HEK293T (cell line): ENCODE measurements at regions not wholly inside any gene's neighbourhood (a gene's known extent, or its start where the extent isn't known, plus 50 kb on each side); places are given as distances from the start of the nearest gene placed in this dataset.
A peak's percentile ranks its signal among the peaks of the same experiment; 100 is the strongest.

Source experiments
- CTCF ChIA-PET: fragments of 350-600 bp; formaldehyde crosslinking; extraction: SDS; loops from one replicate; lab custom pipeline; 2021; ENCODE audit warnings: antibody characterized with exemption, inconsistent platforms; lab: Yijun Ruan, JAX
- POLR2A ChIA-PET: fragments of 350-600 bp; formaldehyde crosslinking; extraction: SDS; loops from one replicate; lab custom pipeline; 2020; ENCODE audit warnings: antibody characterized with exemption, inconsistent platforms; lab: Yijun Ruan, JAX
- DNase-seq: peaks from one replicate; pipeline ENCODE4 v3.0.0; 2012; ENCODE audit warnings: mixed read lengths; ENCODE audit errors: extremely low spot score
- ARNT ChIP-seq: fragments of 450-650 bp; IDR thresholded peaks from 2 replicates; pipeline ENCODE4 v1.6.1; 2017; ENCODE audit warnings: mild to moderate bottlenecking
- BHLHE40 ChIP-seq: fragments of 450-650 bp; IDR thresholded peaks from 2 replicates; pipeline ENCODE4 v1.6.1; 2016; ENCODE audit warnings: mild to moderate bottlenecking, moderate library complexity, borderline replicate concordance
- CTBP1 ChIP-seq: fragments of 450-650 bp; IDR thresholded peaks from 2 replicates; pipeline ENCODE4 v1.6.1; 2016; ENCODE audit warnings: borderline replicate concordance
- ELF4 ChIP-seq: fragments of 450-650 bp; IDR thresholded peaks from 2 replicates; pipeline ENCODE4 v1.6.1; 2017; ENCODE audit warnings: antibody characterized with exemption
- FOXA1 ChIP-seq: fragments of 450-650 bp; IDR thresholded peaks from 2 replicates; pipeline ENCODE4 v1.6.1; 2016; ENCODE audit warnings: mild to moderate bottlenecking
- FOXK2 ChIP-seq: fragments of 450-650 bp; IDR thresholded peaks from 2 replicates; pipeline ENCODE4 v1.6.1; 2016; ENCODE audit warnings: mild to moderate bottlenecking
- FOXM1 ChIP-seq: fragments of 450-650 bp; IDR thresholded peaks from 2 replicates; pipeline ENCODE4 v1.6.1; 2017; ENCODE audit warnings: mild to moderate bottlenecking, borderline replicate concordance
- HDGF ChIP-seq: fragments of 450-650 bp; IDR thresholded peaks from 2 replicates; pipeline ENCODE4 v1.6.1; 2017; ENCODE audit warnings: antibody characterized with exemption, borderline replicate concordance
- L3MBTL2 ChIP-seq: fragments of 450-650 bp; conservative IDR thresholded peaks from 2 replicates; pipeline ENCODE4 v1.6.1; 2016; ENCODE audit warnings: mild to moderate bottlenecking
- LEF1 ChIP-seq: fragments of 450-650 bp; IDR thresholded peaks from 2 replicates; pipeline ENCODE4 v1.6.1; 2017; ENCODE audit warnings: mild to moderate bottlenecking, borderline replicate concordance
- NFRKB ChIP-seq: fragments of 450-650 bp; IDR thresholded peaks from 2 replicates; pipeline ENCODE4 v1.6.1; 2016; ENCODE audit warnings: mild to moderate bottlenecking, moderate library complexity
- SP1 ChIP-seq: fragments of 450-650 bp; IDR thresholded peaks from 2 replicates; pipeline ENCODE4 v1.6.1; 2017
- SUZ12 ChIP-seq: fragments of 450-650 bp; IDR thresholded peaks from 2 replicates; pipeline ENCODE4 v1.6.1; 2016; ENCODE audit warnings: mild to moderate bottlenecking
- TARDBP ChIP-seq: fragments of 450-650 bp; IDR thresholded peaks from 2 replicates; pipeline ENCODE4 v1.6.1; 2016
- ZNF384 ChIP-seq: fragments of 450-650 bp; IDR thresholded peaks from 2 replicates; pipeline ENCODE4 v1.6.1; 2016
- TF ChIP-seq, protein P1 (sequence below): fragments of 450-650 bp; IDR thresholded peaks from 2 replicates; pipeline ENCODE4 v1.6.1; 2016

DNA sequence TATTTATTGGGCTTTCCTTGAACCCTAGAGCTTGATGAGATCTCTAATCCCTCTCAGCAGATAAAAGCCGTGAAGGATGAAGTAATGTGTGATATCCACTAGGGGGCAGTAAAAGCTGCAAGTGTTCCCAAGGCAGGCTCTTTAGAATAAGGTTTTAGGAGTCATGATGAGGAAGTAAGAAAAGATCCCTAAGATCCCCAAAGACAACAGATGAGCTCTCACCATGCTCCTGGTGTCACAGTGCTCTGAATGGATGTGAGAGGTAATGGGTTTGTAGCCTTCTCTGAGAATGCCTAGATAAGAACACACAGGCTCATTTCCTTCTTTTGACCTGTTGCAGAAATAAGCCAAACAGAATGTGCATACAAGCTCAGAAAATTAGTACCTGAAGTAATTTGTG lies 70.4 kb upstream of the ITPRID1 start:
- POLR2A ChIA-PET: no interaction called here
- DNase-seq: peak; percentile 58
- no peak for TF ChIP-seq NFRKB
- no peak for TF ChIP-seq CTBP1
- no peak for TF ChIP-seq BHLHE40
- no peak for TF ChIP-seq FOXM1
- TF ChIP-seq FOXA1: no peak
- TF ChIP-seq ARNT: no peak
- TF ChIP-seq, protein P1, sequence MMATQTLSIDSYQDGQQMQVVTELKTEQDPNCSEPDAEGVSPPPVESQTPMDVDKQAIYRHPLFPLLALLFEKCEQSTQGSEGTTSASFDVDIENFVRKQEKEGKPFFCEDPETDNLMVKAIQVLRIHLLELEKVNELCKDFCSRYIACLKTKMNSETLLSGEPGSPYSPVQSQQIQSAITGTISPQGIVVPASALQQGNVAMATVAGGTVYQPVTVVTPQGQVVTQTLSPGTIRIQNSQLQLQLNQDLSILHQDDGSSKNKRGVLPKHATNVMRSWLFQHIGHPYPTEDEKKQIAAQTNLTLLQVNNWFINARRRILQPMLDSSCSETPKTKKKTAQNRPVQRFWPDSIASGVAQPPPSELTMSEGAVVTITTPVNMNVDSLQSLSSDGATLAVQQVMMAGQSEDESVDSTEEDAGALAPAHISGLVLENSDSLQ: no peak
- TF ChIP-seq TARDBP: no peak
- no peak for TF ChIP-seq ZNF384
- TF ChIP-seq FOXK2: no peak
- CTCF ChIA-PET: interaction anchor here (0.6 to 1.8 kb wide), 17 partner anchors 10 to 309 kb away, joined by 3 to 10 read pairs (median 4); no protein-coding TSS in a partner anchor

DNA sequence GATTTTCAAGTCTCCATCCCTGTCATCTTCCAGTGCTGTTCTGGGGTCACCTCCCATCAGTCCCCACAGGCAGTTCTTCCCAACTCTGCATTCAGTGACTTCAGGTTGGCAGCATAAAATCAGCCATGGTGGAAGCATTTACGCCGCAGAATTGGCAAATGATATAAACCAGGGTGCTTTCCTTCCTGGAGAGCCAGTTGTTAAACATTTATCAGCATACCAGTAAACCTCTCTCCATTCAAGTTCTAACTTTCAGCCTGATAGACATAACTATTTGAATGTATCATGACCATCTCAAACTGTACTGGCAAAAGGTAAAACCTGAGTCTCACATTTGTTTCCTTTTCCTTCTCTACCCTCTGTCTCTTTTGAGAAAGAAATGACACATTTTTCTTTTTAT lies 69.7 kb upstream of the ITPRID1 start:
- ChIA-PET CTCF (interaction anchor here (0.7 to 1.8 kb wide), 7 partner anchors 11 to 310 kb away, joined by 3 to 10 read pairs (median 5); no protein-coding TSS in a partner anchor), POLR2A (no interaction called here)
- TF ChIP-seq SP1: no peak
- no peak for TF ChIP-seq ZNF384
- TF ChIP-seq NFRKB: no peak
- TF ChIP-seq ARNT: no peak
- TF ChIP-seq ELF4: no peak
- TF ChIP-seq LEF1: no peak
- no peak for TF ChIP-seq SUZ12
- no peak for TF ChIP-seq CTBP1
- no peak for DNase-seq

DNA sequence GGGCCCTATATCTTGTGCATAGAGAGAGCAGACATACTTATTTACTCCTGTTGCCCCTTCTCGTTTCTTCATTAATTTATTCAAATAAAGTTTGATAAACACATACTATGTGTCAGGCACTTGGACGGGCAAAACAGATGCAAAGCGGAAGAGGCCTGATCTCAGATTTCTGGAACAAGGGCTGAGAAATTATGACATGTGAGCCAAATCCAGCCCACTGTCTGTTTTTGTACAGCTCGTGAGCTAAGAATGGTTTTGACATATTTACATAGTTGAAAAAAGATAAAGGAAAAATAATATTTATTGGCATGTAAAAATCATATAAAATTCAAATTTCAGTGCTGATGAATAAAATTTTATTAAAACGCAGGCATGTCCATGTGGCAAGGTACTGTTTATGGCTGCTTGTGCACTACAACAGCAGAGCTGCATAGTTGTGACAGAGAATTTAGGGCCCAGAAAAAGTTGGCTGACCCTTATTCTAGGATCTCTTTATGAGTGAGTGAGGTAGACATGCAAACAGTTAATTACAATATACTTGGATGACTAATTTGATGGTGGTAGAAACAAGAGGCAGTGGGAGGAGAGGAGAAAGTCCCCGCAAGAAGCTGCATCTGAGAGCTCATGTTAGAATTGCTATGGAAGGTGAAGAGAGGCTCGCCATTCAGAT lies 68.1 kb upstream of the ITPRID1 start:
- CTCF ChIA-PET: interaction anchor here (1.1 kb wide), 1 partner anchor 188 kb away, joined by 3 read pairs; no protein-coding TSS in a partner anchor
- no peak for TF ChIP-seq CTBP1
- TF ChIP-seq NFRKB: no peak
- TF ChIP-seq ARNT: no peak
- TF ChIP-seq SP1: no peak
- POLR2A ChIA-PET: interaction anchor here (0.6 kb wide), 1 partner anchor 257 kb away, joined by 3 read pairs; no protein-coding TSS in a partner anchor
- DNase-seq: no peak

DNA sequence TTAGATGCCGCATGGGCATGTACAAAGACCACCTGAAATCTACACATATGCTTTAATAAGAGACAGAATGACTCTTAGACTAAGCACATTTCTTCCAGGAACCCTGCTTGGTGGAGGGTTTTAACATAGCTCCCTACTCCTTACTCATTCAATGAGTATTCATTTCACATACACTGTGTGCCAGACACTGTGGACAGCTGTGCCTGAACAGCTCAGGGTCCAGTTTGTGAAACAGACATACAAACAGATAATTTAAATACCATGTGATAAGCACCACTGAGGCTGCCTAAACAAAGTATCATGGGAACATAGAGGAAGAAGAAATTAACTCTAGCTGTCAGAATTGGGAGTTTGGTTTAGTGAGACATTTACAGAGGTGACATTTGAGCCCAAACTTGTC lies 65.2 kb upstream of the ITPRID1 start:
- no peak for DNase-seq
- CTCF ChIA-PET: no interaction called here
- TF ChIP-seq, protein P1: no peak
- TF ChIP-seq FOXK2 (no peak), SP1 (no peak), FOXA1 (no peak), BHLHE40 (no peak), TARDBP (no peak), LEF1 (no peak), ARNT (no peak), L3MBTL2 (no peak), NFRKB (no peak), HDGF (no peak), ZNF384 (no peak)
- POLR2A ChIA-PET: no interaction called here

DNA sequence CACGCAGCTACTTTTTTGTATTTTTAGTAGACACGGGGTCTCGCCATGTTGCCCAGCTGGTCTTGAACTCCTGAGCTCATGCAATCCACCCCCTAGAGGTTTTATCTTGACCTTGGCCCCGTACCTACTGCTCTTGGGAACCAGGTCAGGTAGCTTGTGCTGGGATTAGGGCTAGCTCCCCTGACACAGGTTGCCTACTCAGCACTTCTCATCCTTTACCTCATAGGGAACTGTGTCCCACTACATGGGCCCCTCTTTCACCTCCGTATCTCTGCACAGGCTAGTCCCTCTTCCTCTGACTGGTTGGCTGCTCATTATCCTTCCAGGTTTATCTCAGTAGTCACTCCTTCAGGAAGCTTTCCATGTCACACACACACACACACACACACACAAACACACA lies 58.0 kb upstream of the ITPRID1 start:
- TF ChIP-seq CTBP1 (no peak), ELF4 (no peak), ARNT (no peak), BHLHE40 (no peak)
- no peak for DNase-seq
- ChIA-PET POLR2A (no interaction called here), CTCF (no interaction called here)

DNA sequence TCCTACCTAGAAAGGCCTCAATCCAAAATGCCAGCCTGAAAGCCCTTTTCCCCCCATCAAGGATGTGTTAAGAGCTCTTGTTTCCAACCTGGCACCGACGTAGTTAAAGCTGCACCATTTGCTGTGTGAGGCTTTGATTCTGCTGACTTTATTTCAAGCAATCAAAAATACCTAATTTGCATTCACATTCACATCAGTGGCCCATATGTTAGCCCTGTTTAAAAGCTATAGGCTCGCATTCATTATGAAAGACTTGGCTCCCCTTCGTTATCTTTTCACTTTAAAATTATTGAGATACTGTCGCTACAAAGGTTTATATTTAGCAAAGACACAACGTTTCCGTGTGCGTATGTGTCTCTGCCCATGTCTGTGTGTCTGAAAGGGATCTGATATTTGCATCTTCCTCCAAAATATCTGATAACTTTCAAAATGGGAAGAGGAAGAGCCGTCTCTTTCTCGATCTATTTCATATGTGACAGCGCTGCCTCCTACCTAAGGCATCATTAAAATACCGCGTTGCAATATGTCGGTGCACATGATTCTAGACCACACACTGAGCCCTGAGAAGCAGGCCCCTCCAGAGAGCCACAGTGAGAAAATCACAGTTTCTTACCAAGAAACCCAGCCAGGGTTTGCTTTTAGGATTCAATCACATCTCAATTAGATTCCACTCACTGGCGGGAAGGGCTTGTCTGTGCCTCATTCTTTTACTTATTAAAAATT lies 57.1 kb upstream of the ITPRID1 start:
- CTCF ChIA-PET: interaction anchor here (0.6 to 1.4 kb wide), 2 partner anchors 13 to 281 kb away, joined by 3 to 6 read pairs; no protein-coding TSS in a partner anchor
- POLR2A ChIA-PET: no interaction called here
- no peak for TF ChIP-seq HDGF
- TF ChIP-seq ELF4: no peak
- TF ChIP-seq SP1: no peak
- TF ChIP-seq LEF1: no peak
- no peak for TF ChIP-seq ARNT
- no peak for TF ChIP-seq FOXM1
- TF ChIP-seq, protein P1: no peak
- no peak for TF ChIP-seq FOXK2
- TF ChIP-seq SUZ12: no peak
- no peak for TF ChIP-seq ZNF384
- DNase-seq: no peak
